OCI-LY1 (cell line): ENCODE measurements at regions not wholly inside any gene's neighbourhood (a gene's known extent, or its start where the extent isn't known, plus 50 kb on each side); places are given as distances from the start of the nearest gene placed in this dataset.

Source experiments
- H2AFZ ChIP-seq: fragments of 200-600 bp; sonication (generic), shearing (Covaris generic); 2 replicates; pipeline ENCODE4 v1.6.0; 2014; ENCODE audit warnings: antibody characterized with exemption, mild to moderate bottlenecking, low read length
- H3F3A ChIP-seq: fragments of 200-600 bp; sonication (generic), shearing (Covaris generic); 2 replicates; pipeline ENCODE4 v1.6.0; 2014; ENCODE audit warnings: mild to moderate bottlenecking, antibody characterized with exemption, low read length, moderate library complexity; ENCODE audit not compliant: insufficient read depth
- H3K27ac ChIP-seq: fragments of 200-600 bp; sonication (generic); 2 replicates; pipeline ENCODE4 v1.5.1; 2014; ENCODE audit warnings: low read length, mixed run types, mild to moderate bottlenecking, low read depth; ENCODE audit not compliant: poor library complexity, severe bottlenecking
- H3K27me3 ChIP-seq: fragments of 200-600 bp; sonication (generic); 2 replicates; pipeline ENCODE4 v1.6.0; 2014; ENCODE audit warnings: antibody characterized with exemption, mild to moderate bottlenecking, low read length, moderate library complexity; ENCODE audit not compliant: insufficient read depth
- H3K36me3 ChIP-seq: fragments of 200-600 bp; sonication (generic); 2 replicates; pipeline ENCODE4 v1.6.1; 2014; ENCODE audit warnings: mild to moderate bottlenecking, antibody characterized with exemption, low read length, moderate library complexity, mixed read lengths; ENCODE audit not compliant: insufficient read depth
- H3K4me1 ChIP-seq: fragments of 200-600 bp; sonication (generic); 2 replicates; pipeline ENCODE4 v1.5.1; 2014; ENCODE audit warnings: mild to moderate bottlenecking, low read length, moderate library complexity; ENCODE audit not compliant: insufficient read depth, severe bottlenecking
- H3K4me2 ChIP-seq: fragments of 200-600 bp; sonication (generic), shearing (Covaris generic); 2 replicates; pipeline ENCODE4 v1.6.1; 2014; ENCODE audit warnings: low read length
- H3K4me3 ChIP-seq: fragments of 200-600 bp; sonication (generic); 2 replicates; pipeline ENCODE4 v1.5.1; 2014; ENCODE audit warnings: low read length, low read depth, mild to moderate bottlenecking, mixed read lengths; ENCODE audit not compliant: poor library complexity, severe bottlenecking
- H3K79me2 ChIP-seq: fragments of 200-600 bp; shearing (Covaris generic); 2 replicates; pipeline ENCODE4 v1.6.1; 2016; ENCODE audit warnings: mixed run types, low read length, mixed read lengths; ENCODE audit not compliant: insufficient read depth
- H3K9ac ChIP-seq: fragments of 200-600 bp; sonication (generic), shearing (Covaris generic); 2 replicates; pipeline ENCODE4 v1.6.1; 2014; ENCODE audit warnings: mild to moderate bottlenecking, low read length, mixed read lengths
- H3K9me2 ChIP-seq: fragments of 200-600 bp; sonication (generic), shearing (Covaris generic); 2 replicates; pipeline ENCODE4 v1.6.1; 2014; ENCODE audit warnings: low read depth, mild to moderate bottlenecking, low read length, mixed read lengths
- H3K9me3 ChIP-seq: fragments of 200-600 bp; shearing (Covaris generic); 2 replicates; pipeline ENCODE4 v1.6.1; 2014; ENCODE audit warnings: low read length, mixed read lengths
- H4K20me1 ChIP-seq: fragments of 200-600 bp; sonication (generic), shearing (Covaris generic); 2 replicates; pipeline ENCODE4 v1.6.0; 2016; ENCODE audit warnings: mild to moderate bottlenecking, low read length; ENCODE audit not compliant: insufficient read depth
- CTCF ChIP-seq: fragments of 200-600 bp; sonication (generic), shearing (Covaris generic); IDR thresholded peaks from 2 replicates; pipeline ENCODE4 v1.5.1; 2017; ENCODE audit warnings: mild to moderate bottlenecking, antibody characterized with exemption, low read length, moderate library complexity, mixed read lengths
- EZH2 ChIP-seq: fragments of 200-600 bp; sonication (generic), shearing (Covaris generic); IDR thresholded peaks from 2 replicates; pipeline ENCODE4 v1.8.0; 2017; ENCODE audit warnings: borderline replicate concordance, mixed run types, mild to moderate bottlenecking, antibody characterized with exemption, low read length, moderate library complexity, mixed read lengths

GRCh38 chr4:125393825-125394224 is 79.1 kb downstream of the FAT4 start:
- H3K9me2 ChIP-seq, result no peaks in the 10 kb centered on the region
- H3K27ac ChIP-seq, result no peak overlapping the region
- H3K4me3 ChIP-seq, result no peak overlapping the region
- no peaks in the 10 kb centered on the region for H3F3A ChIP-seq
- H3K79me2 ChIP-seq, result no peaks in the 10 kb centered on the region
- H4K20me1 ChIP-seq, result no peaks in the 10 kb centered on the region
- H3K4me1 ChIP-seq, result no peaks in the 10 kb centered on the region
- no peaks in the 10 kb centered on the region for H3K9me3 ChIP-seq
- TF ChIP-seq CTCF (no peak), EZH2 (no peak)
- H2AFZ ChIP-seq, result no peak overlapping the region
- no peaks in the 10 kb centered on the region for H3K27me3 ChIP-seq
- H3K4me2 ChIP-seq, result no peak overlapping the region
- no peak overlapping the region for H3K9ac ChIP-seq
- no peaks in the 10 kb centered on the region for H3K36me3 ChIP-seq

DNA sequence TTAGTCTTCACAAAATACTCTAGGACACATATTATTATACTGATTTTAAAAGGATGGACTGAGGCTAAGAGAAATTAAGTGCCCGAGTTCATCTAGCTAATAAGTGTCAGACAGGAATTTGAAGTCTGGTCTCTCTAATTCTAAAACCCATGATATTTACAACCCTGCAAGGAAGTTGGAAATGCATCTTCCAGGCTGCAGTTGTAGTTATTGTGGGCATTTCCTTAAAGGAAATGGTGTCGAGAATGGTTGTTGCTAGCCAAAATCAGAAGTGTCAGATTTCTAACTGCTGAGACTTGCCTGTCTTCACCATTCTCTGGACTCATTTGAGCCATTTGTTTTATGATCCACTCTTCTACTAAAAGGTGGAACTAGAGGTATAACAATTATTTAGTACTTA is 82.5 kb downstream of the FAT4 start:
- Histone ChIP-seq H3K4me1 (no peaks in the 10 kb centered on the region), H4K20me1 (no peaks in the 10 kb centered on the region), H3K27ac (no peak overlapping the region), H3F3A (no peaks in the 10 kb centered on the region), H3K9ac (no peak overlapping the region), H3K4me2 (no peak overlapping the region), H3K9me2 (no peaks in the 10 kb centered on the region; the same call in 1 of the 2 replicates), H3K4me3 (no peak overlapping the region), H3K9me3 (no peaks in the 10 kb centered on the region), H3K27me3 (no peaks in the 10 kb centered on the region), H3K79me2 (no peaks in the 10 kb centered on the region), H3K36me3 (no peaks in the 10 kb centered on the region), H2AFZ (no peak overlapping the region)
- TF ChIP-seq CTCF, result no peak
- no peak for TF ChIP-seq EZH2

DNA sequence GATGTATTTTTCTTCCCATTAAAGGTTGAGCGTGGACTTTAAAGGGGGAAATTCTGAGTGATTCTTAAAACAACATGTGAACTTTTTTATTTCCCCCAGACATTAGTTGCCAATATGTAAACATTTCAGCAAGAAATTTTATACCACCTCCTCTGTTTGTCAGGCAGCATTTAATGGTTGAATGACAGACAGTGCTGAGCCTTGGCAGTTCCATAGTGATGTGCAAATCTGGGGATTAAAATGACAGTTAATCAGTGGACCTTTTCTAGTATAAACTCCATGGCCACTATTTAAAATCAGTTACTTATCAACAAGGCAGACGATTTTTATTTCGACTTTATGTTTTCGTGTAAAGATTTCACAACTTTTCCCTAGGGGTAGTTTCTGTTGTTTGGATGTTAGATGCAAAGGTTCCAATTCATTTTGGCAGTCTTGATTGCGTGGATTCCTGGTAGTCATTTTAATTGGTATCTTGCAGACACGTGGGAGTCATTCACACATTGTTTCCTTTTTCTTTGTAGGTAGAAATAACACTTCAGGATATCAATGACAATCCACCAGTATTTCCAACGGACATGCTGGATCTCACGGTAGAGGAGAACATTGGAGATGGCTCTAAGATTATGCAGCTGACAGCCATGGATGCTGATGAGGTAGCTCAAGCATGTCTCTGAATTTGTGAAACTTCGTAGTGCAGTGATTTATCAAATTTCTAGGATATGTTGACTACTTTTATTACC is 83.7 kb downstream of the FAT4 start:
- no peak overlapping the region for H2AFZ ChIP-seq
- no peak overlapping the region for H3K9ac ChIP-seq
- H3K79me2 ChIP-seq, result no peaks in the 10 kb centered on the region
- no peaks in the 10 kb centered on the region for H3F3A ChIP-seq
- no peaks in the 10 kb centered on the region for H4K20me1 ChIP-seq
- H3K9me2 ChIP-seq, result no peaks in the 10 kb centered on the region; the same call in 1 of the 2 replicates
- H3K9me3 ChIP-seq, result no peaks in the 10 kb centered on the region
- H3K27me3 ChIP-seq, result no peaks in the 10 kb centered on the region
- no peaks in the 10 kb centered on the region for H3K36me3 ChIP-seq
- H3K27ac ChIP-seq, result no peak overlapping the region
- no peak overlapping the region for H3K4me2 ChIP-seq
- H3K4me1 ChIP-seq, result no peaks in the 10 kb centered on the region
- TF ChIP-seq EZH2 (no peak), CTCF (no peak)
- H3K4me3 ChIP-seq, result no peak overlapping the region
